HG02885 (cell line): ENCODE measurements at regions not wholly inside any gene's neighbourhood (a gene's known extent, or its start where the extent isn't known, plus 50 kb on each side); places are given as distances from the start of the nearest gene placed in this dataset.

Experiments
- ATAC-seq: cut with Tn5 transposase; IDR thresholded peaks from one replicate; pipeline ENCODE4 v1.9.1; 2021; ENCODE audit warnings: mild to moderate bottlenecking; ENCODE audit not compliant: unreplicated experiment, poor library complexity

DNA sequence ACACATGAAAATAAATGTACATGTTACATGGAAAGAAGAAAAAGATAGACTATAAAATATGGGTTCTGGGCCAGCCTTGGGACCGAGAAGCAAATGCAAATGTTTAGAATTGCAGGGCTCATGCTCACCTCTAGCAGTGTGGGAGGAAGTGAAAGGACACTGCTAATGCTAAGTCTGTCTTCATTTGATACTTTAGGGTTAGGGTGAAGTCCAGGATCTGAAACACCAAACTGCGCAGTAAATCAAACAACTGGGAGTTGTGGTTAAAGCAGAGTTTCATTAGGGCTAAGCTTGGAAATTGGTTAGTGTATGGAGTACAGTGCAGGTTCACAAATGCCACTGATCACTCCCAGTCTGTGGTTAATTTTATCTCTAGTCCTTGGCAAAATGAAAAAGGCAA lies 73.2 kb upstream of the PDK4 start:
- peak; percentile 93 for ATAC-seq

GRCh38 chr7:95668504-95669018 lies 72.2 kb upstream of the PDK4 start:
- no peak for ATAC-seq

DNA sequence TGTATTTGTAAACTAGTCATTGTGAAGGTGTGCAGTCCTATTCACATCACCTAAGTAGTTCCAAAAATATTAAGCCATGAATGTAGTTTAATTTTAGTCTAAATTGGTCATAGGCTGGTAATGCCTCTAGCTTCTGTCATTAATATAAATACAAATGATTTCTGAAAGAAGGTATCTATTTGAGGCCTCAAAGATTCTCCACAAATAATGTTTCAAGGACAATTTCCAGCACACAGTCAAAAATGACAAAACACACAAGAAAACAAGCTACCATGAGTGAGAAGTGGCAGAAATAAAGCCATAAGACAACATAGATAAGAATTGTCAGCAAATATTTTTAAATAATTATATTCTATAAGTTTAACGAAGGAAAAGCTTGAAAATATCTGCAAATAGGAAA lies 66.7 kb upstream of the PDK4 start:
- no peak for ATAC-seq

GRCh38 chr7:95660023-95660434 lies 63.7 kb upstream of the PDK4 start:
- no peak for ATAC-seq

DNA sequence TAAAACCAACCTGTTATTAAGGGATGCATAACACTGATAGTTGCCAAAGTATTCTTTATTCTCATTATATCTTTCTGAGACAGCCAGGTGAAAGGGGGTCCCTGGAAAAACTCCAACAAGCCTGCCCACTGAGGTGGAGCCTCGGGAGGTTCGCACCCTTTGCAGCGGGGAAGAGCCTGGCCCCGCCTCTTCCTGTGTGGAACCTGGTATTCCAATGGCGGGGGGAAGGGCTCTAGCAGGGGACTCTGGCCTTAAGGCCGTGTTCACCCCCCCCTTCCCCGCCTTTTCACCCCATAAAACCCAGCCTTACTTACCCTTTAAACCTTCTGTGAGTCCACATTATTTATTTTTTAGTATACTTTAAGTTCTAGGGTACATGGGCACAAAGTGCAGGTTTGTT lies 62.4 kb upstream of the PDK4 start:
- no peak for ATAC-seq

- no peak for ATAC-seq
Measured at GRCh38 chr7:95649546-95649945, 53.2 kb upstream of the PDK4 start.

GRCh38 chr7:95646350-95646749 lies 50.0 kb upstream of the PDK4 start:
- no peak for ATAC-seq
